B cell (primary cell): ENCODE measurements at regions not wholly inside any gene's neighbourhood (a gene's known extent, or its start where the extent isn't known, plus 50 kb on each side); places are given as distances from the start of the nearest gene placed in this dataset.

Experiments used
- ATAC-seq: fragments of 200-7000 bp; cut with Tn5 transposase; one replicate; pipeline ENCODE4 v1.10.0; 2021; ENCODE audit warnings: low read depth, mild to moderate bottlenecking, moderate number of reproducible peaks, moderate library complexity
- CTCF ChIA-PET: fragments of 350-600 bp; sonication (Branson Sonifier 250); formaldehyde crosslinking; loops from one replicate; lab custom pipeline; 2021; ENCODE audit warnings: antibody characterized with exemption, inconsistent platforms; lab: Charles Lee
- POLR2A ChIA-PET: fragments of 350-600 bp; sonication (Branson Sonifier 250); formaldehyde crosslinking; loops from one replicate; lab custom pipeline; 2021; ENCODE audit warnings: antibody characterized with exemption; lab: Charles Lee
- DNase-seq: peaks from one replicate; pipeline ENCODE4 v3.0.0; 2013
- H2AFZ ChIP-seq: 2 replicates; pipeline ENCODE4 v1.6.1; 2012; ENCODE audit warnings: mild to moderate bottlenecking, low read depth, low read length; ENCODE audit not compliant: insufficient read depth, poor library complexity, severe bottlenecking
- H3K27ac ChIP-seq, 2 donors: 1 replicate in 1 of 2; 2 replicates in 1 of 2; pipeline ENCODE4 v1.5.1; 2012 to 2013; ENCODE audit warnings: low read length in 2 of 2, mild to moderate bottlenecking in 2 of 2, moderate library complexity in 1 of 2
- H3K27me3 ChIP-seq, 4 experiments: fragments of 200-600 bp in 1 of 4; sonication (generic) in 1 of 4; replicated peaks in 1 of 4; 1 replicate in 2 of 4; 2 replicates in 2 of 4; pipeline versions ENCODE4 v1.6.1 to v1.7.0; 2013 to 2016; ENCODE audit warnings: low read length in 3 of 4, mild to moderate bottlenecking in 2 of 4, mixed read lengths in 1 of 4, moderate library complexity in 1 of 4; ENCODE audit not compliant: insufficient read depth in 4 of 4, control insufficient read depth in 3 of 4; ENCODE audit errors: control extremely low read depth in 1 of 4
- H3K36me3 ChIP-seq, 2 experiments: replicated peaks in 1 of 2; 1 replicate in 1 of 2; 2 replicates in 1 of 2; pipeline versions ENCODE4 v1.6.1 to v1.7.1; 2013; ENCODE audit warnings: low read length in 1 of 2; ENCODE audit not compliant: insufficient read depth in 2 of 2, control insufficient read depth in 1 of 2; ENCODE audit errors: control extremely low read depth in 1 of 2, extremely low read depth in 1 of 2
- H3K4me1 ChIP-seq, 2 donors: fragments of 200-600 bp in 1 of 2; sonication (generic) in 1 of 2; 1 replicate in 1 of 2; 2 replicates in 1 of 2; pipeline versions ENCODE4 v1.5.1 to v1.6.1; 2013 to 2017; ENCODE audit warnings: low read length in 2 of 2; ENCODE audit not compliant: control insufficient read depth in 2 of 2, insufficient read depth in 2 of 2
- H3K4me2 ChIP-seq: replicated peaks from 2 replicates; pipeline ENCODE3; 2012; ENCODE audit warnings: mild to moderate bottlenecking, low read depth, low read length; ENCODE audit not compliant: poor library complexity, severe bottlenecking
- H3K4me3 ChIP-seq, 5 experiments: fragments of 200-600 bp in 1 of 5; sonication (generic) in 1 of 5; 1 replicate in 3 of 5; 2 replicates in 2 of 5; pipeline versions ENCODE4 v1.5.1 to v1.7.0; 2011 to 2016; ENCODE audit warnings: low read length in 4 of 5, mild to moderate bottlenecking in 4 of 5, low read depth in 2 of 5, control low read depth in 1 of 5, moderate library complexity in 1 of 5; ENCODE audit not compliant: insufficient read depth in 1 of 5; ENCODE audit errors: control extremely low read depth in 1 of 5, extremely low read depth in 1 of 5
- H3K79me2 ChIP-seq: fragments of 200-600 bp; sonication (generic); one replicate; pipeline ENCODE4 v1.6.0; 2016; ENCODE audit warnings: low read length; ENCODE audit not compliant: control insufficient read depth, insufficient read depth
- H3K9ac ChIP-seq: fragments of 200-600 bp; sonication (generic); 2 replicates; pipeline ENCODE4 v1.6.1; 2017; ENCODE audit warnings: mild to moderate bottlenecking, low read length, moderate library complexity
- H3K9me3 ChIP-seq, 3 donors: one replicate each; pipeline versions ENCODE4 v1.6.1 to v1.7.1; 2013; ENCODE audit warnings: low read length in 2 of 3; ENCODE audit not compliant: control insufficient read depth in 2 of 3, insufficient read depth in 1 of 3; ENCODE audit errors: control extremely low read depth in 1 of 3
- H4K20me1 ChIP-seq: 2 replicates; pipeline ENCODE4 v1.6.0; 2012; ENCODE audit warnings: mild to moderate bottlenecking, low read length; ENCODE audit not compliant: insufficient read depth, control insufficient read depth, poor library complexity, severe bottlenecking
- H3K27ac Mint-ChIP-seq: one replicate; pipeline ENCODE4 v1.8.0; 2021; ENCODE audit warnings: mixed read lengths
- H3K27me3 Mint-ChIP-seq: one replicate; pipeline ENCODE4 v1.8.0; 2021; ENCODE audit warnings: mixed read lengths
- H3K4me1 Mint-ChIP-seq: one replicate; pipeline ENCODE4 v1.8.0; 2021; ENCODE audit warnings: mixed read lengths
- H3K4me3 Mint-ChIP-seq: one replicate; pipeline ENCODE4 v1.8.0; 2021; ENCODE audit warnings: mixed read lengths
- H3K9me3 Mint-ChIP-seq: one replicate; pipeline ENCODE4 v1.8.0; 2022; ENCODE audit warnings: mixed read lengths; ENCODE audit not compliant: insufficient read depth
- EZH2 ChIP-seq: IDR thresholded peaks from 2 replicates; pipeline ENCODE4 v1.6.1; 2012; ENCODE audit warnings: borderline replicate concordance, low read depth, mild to moderate bottlenecking, moderate library complexity, low read length; ENCODE audit not compliant: insufficient read depth, poor library complexity, severe bottlenecking
- WGBS: methylation state at CpG from one replicate; pipeline ENCODE4 v1.1.5; 2013; ENCODE audit warnings: missing lambda C conversion rate; ENCODE audit not compliant: insufficient coverage; 5-methylcytosine and 5-hydroxymethylcytosine counted together
- intact Hi-C: fragments of 100-400 bp; cut with micrococcal nuclease; formaldehyde crosslinking; loops from one replicate; pipeline ENCODE4 v1.10.0; 2022
- TF ChIP-seq, protein P1 (sequence below): fragments of 200-600 bp; IDR thresholded peaks from one replicate; pipeline ENCODE4 v1.8.0; 2022; ENCODE audit warnings: antibody characterized with exemption, mild to moderate bottlenecking

DNA sequence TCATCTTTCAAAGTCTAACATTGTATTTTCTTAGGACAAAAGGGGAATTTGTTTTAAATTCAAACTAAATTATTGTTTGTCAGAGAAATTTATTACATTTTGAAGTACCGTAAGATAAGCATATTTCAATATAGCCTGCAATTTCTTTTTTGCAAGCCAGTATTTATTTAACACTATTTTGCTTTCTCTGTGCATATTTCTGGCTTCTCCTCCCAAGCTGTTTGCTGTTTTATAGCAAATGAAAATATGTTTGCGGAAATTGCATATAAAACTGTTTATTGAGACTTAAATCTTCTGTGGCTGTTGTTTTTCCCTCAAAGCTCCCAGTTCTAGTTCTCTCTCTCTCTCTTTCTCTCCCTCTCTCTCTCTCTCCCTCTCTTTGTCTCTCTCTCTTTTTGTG is 866.8 kb downstream of the FAM181B start:
- Histone ChIP-seq H3K79me2 (no peaks in the 10 kb centered on the region), H2AFZ (no peak overlapping the region), H3K9me3 (peaks cover 1 to 6% (median 3%) of the 10 kb centered on the region in 3 donors), H3K27me3 (no peaks in the 10 kb centered on the region), H3K4me2 (no peak overlapping the region), H3K9ac (no peak overlapping the region), H3K36me3 (no peaks in the 10 kb centered on the region), H3K4me3 (no peak overlapping the region), H4K20me1 (no peaks in the 10 kb centered on the region), H3K27ac (no peak overlapping the region), H3K4me1 (peaks cover 22 to 30% of the 10 kb centered on the region in 2 donors)
- CTCF ChIA-PET, result no interaction called here
- WGBS, result no CpG with 5 or more reads among the region's 2 CpGs
- TF ChIP-seq, protein P1, sequence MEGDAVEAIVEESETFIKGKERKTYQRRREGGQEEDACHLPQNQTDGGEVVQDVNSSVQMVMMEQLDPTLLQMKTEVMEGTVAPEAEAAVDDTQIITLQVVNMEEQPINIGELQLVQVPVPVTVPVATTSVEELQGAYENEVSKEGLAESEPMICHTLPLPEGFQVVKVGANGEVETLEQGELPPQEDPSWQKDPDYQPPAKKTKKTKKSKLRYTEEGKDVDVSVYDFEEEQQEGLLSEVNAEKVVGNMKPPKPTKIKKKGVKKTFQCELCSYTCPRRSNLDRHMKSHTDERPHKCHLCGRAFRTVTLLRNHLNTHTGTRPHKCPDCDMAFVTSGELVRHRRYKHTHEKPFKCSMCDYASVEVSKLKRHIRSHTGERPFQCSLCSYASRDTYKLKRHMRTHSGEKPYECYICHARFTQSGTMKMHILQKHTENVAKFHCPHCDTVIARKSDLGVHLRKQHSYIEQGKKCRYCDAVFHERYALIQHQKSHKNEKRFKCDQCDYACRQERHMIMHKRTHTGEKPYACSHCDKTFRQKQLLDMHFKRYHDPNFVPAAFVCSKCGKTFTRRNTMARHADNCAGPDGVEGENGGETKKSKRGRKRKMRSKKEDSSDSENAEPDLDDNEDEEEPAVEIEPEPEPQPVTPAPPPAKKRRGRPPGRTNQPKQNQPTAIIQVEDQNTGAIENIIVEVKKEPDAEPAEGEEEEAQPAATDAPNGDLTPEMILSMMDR, result no peak
- no peak for TF ChIP-seq EZH2
- Mint-ChIP-seq H3K27me3 (peaks cover under 1% of the 10 kb centered on the region), H3K4me1 (peaks cover 34% of the 10 kb centered on the region), H3K9me3 (peaks cover 5% of the 10 kb centered on the region), H3K4me3 (no peak overlapping the region), H3K27ac (no peak overlapping the region)
- ATAC-seq, result no peak
- DNase-seq, result no peak
- POLR2A ChIA-PET, result no interaction called here
- intact Hi-C loops, result no loop called here

DNA sequence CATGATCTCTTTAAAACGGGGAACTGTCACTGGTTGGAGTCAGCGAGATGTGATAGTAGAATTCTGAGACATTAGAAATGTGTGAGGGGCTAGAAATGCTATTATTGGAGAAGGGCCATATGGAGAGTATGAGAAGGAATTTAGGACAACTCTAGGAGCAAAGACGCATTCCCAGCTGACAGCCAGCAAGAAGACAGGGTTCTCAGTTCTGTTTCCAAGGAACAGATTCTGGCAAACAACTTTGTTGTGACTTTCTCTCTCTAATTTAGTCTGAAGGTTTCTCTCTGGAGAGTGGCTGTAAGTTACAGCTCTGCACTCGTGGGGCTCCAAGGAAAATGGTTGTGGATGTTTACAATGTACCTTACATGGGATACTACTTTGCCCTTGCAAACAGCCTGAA is 876.3 kb downstream of the FAM181B start:
- no peak overlapping the region for H3K4me3 ChIP-seq
- ATAC-seq, result no peak
- H3K27ac ChIP-seq, result no peak overlapping the region
- no peak for DNase-seq
- H2AFZ ChIP-seq, result no peak overlapping the region
- no peaks in the 10 kb centered on the region for H3K9me3 ChIP-seq
- Mint-ChIP-seq H3K27ac (no peak overlapping the region), H3K4me3 (no peak overlapping the region), H3K27me3 (peaks cover 11% of the 10 kb centered on the region), H3K4me1 (no peaks in the 10 kb centered on the region), H3K9me3 (no peaks in the 10 kb centered on the region)
- H3K27me3 ChIP-seq, result peaks cover 0 to 2% (median 0%) of the 10 kb centered on the region in 4 experiments
- WGBS, result 93% methylated on average over 2 of the region's 4 CpGs
- H3K4me1 ChIP-seq, result no peaks in the 10 kb centered on the region
- H3K4me2 ChIP-seq, result no peak overlapping the region
- no peak for TF ChIP-seq EZH2
- TF ChIP-seq, protein P1, result no peak
- H3K36me3 ChIP-seq, result no peaks in the 10 kb centered on the region
- POLR2A ChIA-PET, result no interaction called here
- H3K79me2 ChIP-seq, result no peaks in the 10 kb centered on the region
- intact Hi-C loops, result no loop called here
- H3K9ac ChIP-seq, result no peak overlapping the region
- no peaks in the 10 kb centered on the region for H4K20me1 ChIP-seq
- CTCF ChIA-PET, result no interaction called here
